ENCODE measurements at regions not wholly inside any gene's neighbourhood (a gene's known extent, or its start where the extent isn't known, plus 50 kb on each side); places are given as distances from the start of the nearest gene placed in this dataset.

- no peak for TF ChIP-seq CTCF (IDR thresholded peaks at IDR 0.05; ENCODE audit: low read depth, low read length)
- no peak for TF ChIP-seq POLR2A (IDR thresholded peaks at IDR 0.05; ENCODE audit: extremely low read depth, insufficient read length)
- TF ChIP-seq MYC (IDR thresholded peaks at IDR 0.05; ENCODE audit: low read depth, low read length), result no peak
- no peak for TF ChIP-seq MAX (IDR thresholded peaks at IDR 0.05; ENCODE audit: low read depth, low read length)
These were observed 75.4 kb downstream of the NUDT12 start for GRCh38 chr5:103487218-103487617.

Data from NB4 (cell line).